ENCODE measurements at regions not wholly inside any gene's neighbourhood (a gene's known extent, or its start where the extent isn't known, plus 50 kb on each side); places are given as distances from the start of the nearest gene placed in this dataset.

DNA sequence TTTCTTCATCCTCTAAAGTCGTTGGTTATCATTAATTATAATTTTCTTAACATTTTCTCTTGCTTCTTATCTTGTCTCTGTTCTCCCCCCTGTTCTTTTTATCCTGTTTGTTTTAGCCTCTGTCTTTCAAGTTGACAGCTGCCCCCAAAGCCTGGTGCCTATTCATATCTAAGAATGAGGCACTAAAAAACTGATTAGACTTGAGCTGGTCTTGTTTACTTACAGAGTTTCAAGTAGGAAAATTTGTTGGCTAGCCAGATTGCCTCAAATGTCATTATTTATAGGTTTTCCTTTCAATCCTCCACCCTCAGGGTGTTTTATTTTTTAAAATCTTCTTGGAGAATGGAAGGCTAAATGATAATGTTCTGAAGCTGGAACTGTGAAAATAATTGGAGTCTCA is 236.0 kb downstream of the UTP18 start:
- TF ChIP-seq, protein P1, sequence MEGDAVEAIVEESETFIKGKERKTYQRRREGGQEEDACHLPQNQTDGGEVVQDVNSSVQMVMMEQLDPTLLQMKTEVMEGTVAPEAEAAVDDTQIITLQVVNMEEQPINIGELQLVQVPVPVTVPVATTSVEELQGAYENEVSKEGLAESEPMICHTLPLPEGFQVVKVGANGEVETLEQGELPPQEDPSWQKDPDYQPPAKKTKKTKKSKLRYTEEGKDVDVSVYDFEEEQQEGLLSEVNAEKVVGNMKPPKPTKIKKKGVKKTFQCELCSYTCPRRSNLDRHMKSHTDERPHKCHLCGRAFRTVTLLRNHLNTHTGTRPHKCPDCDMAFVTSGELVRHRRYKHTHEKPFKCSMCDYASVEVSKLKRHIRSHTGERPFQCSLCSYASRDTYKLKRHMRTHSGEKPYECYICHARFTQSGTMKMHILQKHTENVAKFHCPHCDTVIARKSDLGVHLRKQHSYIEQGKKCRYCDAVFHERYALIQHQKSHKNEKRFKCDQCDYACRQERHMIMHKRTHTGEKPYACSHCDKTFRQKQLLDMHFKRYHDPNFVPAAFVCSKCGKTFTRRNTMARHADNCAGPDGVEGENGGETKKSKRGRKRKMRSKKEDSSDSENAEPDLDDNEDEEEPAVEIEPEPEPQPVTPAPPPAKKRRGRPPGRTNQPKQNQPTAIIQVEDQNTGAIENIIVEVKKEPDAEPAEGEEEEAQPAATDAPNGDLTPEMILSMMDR (IDR thresholded peaks at IDR 0.05): no peak
- TF ChIP-seq POLR2A (IDR thresholded peaks at IDR 0.05): no peak

Measured in thyroid gland (tissue), 4 donors.